HEK293T (cell line): ENCODE measurements at regions not wholly inside any gene's neighbourhood (a gene's known extent, or its start where the extent isn't known, plus 50 kb on each side); places are given as distances from the start of the nearest gene placed in this dataset.

ENCODE experiments used
- BHLHE40 ChIP-seq: fragments of 450-650 bp; IDR thresholded peaks from 2 replicates; pipeline ENCODE4 v1.6.1; 2016; ENCODE audit warnings: mild to moderate bottlenecking, moderate library complexity, borderline replicate concordance
- HDGF ChIP-seq: fragments of 450-650 bp; IDR thresholded peaks from 2 replicates; pipeline ENCODE4 v1.6.1; 2017; ENCODE audit warnings: antibody characterized with exemption, borderline replicate concordance
- NFRKB ChIP-seq: fragments of 450-650 bp; IDR thresholded peaks from 2 replicates; pipeline ENCODE4 v1.6.1; 2016; ENCODE audit warnings: mild to moderate bottlenecking, moderate library complexity
- PKNOX1 ChIP-seq: fragments of 450-650 bp; IDR thresholded peaks from 2 replicates; pipeline ENCODE4 v1.6.1; 2016
- SP1 ChIP-seq: fragments of 450-650 bp; IDR thresholded peaks from 2 replicates; pipeline ENCODE4 v1.6.1; 2017
- TARDBP ChIP-seq: fragments of 450-650 bp; IDR thresholded peaks from 2 replicates; pipeline ENCODE4 v1.6.1; 2016

- TF ChIP-seq SP1 (no peak), PKNOX1 (no peak), BHLHE40 (no peak), HDGF (no peak), NFRKB (no peak), TARDBP (no peak)
These were observed 134.1 kb downstream of the URI1 start for GRCh38 chr19:30076101-30076551.
